Tibial nerve (tissue), 4 donors: ENCODE measurements at regions not wholly inside any gene's neighbourhood (a gene's known extent, or its start where the extent isn't known, plus 50 kb on each side); places are given as distances from the start of the nearest gene placed in this dataset.

Experiments
- DNase-seq, 2 donors: peaks; one replicate each; pipeline ENCODE4 v3.0.0-alpha.2; 2019; ENCODE audit warnings: low spot score in 2 of 2
- H3K27ac ChIP-seq, 4 donors: fragments of 200-600 bp; sonication (generic) in 3 of 4; one replicate each; pipeline ENCODE4 v1.5.1; 2017 to 2019; ENCODE audit warnings: mild to moderate bottlenecking in 1 of 4
- H3K27me3 ChIP-seq, 2 donors: fragments of 200-600 bp; sonication (generic) in 1 of 2; one replicate each; pipeline versions ENCODE4 v1.5.1 to v1.6.0; 2017 to 2019
- H3K36me3 ChIP-seq, 3 donors: fragments of 200-600 bp; sonication (generic); one replicate each; pipeline ENCODE4 v1.5.1; 2018 to 2019
- H3K4me1 ChIP-seq, 4 donors: fragments of 200-600 bp; sonication (generic) in 3 of 4; one replicate each; pipeline ENCODE4 v1.5.1; 2017 to 2019
- H3K4me3 ChIP-seq, 4 donors: fragments of 200-600 bp; sonication (generic) in 3 of 4; one replicate each; pipeline ENCODE4 v1.5.1; 2017 to 2019; ENCODE audit warnings: mild to moderate bottlenecking in 1 of 4, moderate library complexity in 1 of 4
- H3K9me3 ChIP-seq, 4 donors: fragments of 200-600 bp; sonication (generic) in 3 of 4; one replicate each; pipeline ENCODE4 v1.5.1; 2017 to 2019
- EP300 ChIP-seq, 2 donors: sonication (generic); formaldehyde crosslinking; IDR thresholded peaks; one replicate each; pipeline ENCODE4 v1.6.1; 2017; ENCODE audit warnings: antibody characterized with exemption in 2 of 2, mild to moderate bottlenecking in 1 of 2
- POLR2A ChIP-seq, 2 donors: fragments of 450-650 bp; IDR thresholded peaks; one replicate each; pipeline ENCODE4 v1.6.1; 2017; ENCODE audit warnings: antibody characterized with exemption in 2 of 2, mild to moderate bottlenecking in 2 of 2, moderate library complexity in 2 of 2
- WGBS, 2 donors: methylation state at CpG; one replicate each; pipeline ENCODE4 v1.1.5; 2018; 5-methylcytosine and 5-hydroxymethylcytosine counted together
- TF ChIP-seq, protein P1 (sequence below), 5 experiments: fragments of 200-600 bp in 3 of 5; fragments of 450-650 bp in 2 of 5; sonication (generic) in 3 of 5; IDR thresholded peaks; one replicate each; pipeline ENCODE4 v1.5.1; 2016 to 2019; ENCODE audit warnings: antibody characterized with exemption in 5 of 5, mild to moderate bottlenecking in 3 of 5, moderate library complexity in 2 of 5

DNA sequence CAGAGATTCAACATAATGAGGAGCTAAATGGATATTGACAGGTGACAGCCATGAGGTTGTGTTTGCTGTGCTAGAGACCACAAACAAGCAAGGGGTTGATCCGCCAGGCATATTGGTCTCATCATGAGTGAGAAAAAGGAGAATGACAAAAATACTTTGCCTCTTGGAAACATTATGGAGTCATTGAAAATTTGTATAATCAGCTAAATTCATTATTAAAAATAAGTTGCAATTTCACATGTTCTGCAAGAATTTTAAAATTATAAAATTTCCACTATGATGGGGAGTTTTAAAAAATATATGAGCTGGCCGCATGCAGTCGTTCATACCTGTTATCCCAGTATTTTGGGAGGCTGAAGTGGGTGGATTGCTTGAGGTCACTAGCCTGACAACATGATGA, 912.3 kb upstream of the SLC35B3 start:
- H3K27me3 ChIP-seq: no peaks in the 10 kb centered on the region
- 92 to 96% methylated on average over 3 of the region's 3 CpGs for WGBS, 2 donors
- DNase-seq: no peak
- no peak overlapping the region for H3K27ac ChIP-seq
- no peak overlapping the region for H3K4me3 ChIP-seq
- TF ChIP-seq, protein P1, sequence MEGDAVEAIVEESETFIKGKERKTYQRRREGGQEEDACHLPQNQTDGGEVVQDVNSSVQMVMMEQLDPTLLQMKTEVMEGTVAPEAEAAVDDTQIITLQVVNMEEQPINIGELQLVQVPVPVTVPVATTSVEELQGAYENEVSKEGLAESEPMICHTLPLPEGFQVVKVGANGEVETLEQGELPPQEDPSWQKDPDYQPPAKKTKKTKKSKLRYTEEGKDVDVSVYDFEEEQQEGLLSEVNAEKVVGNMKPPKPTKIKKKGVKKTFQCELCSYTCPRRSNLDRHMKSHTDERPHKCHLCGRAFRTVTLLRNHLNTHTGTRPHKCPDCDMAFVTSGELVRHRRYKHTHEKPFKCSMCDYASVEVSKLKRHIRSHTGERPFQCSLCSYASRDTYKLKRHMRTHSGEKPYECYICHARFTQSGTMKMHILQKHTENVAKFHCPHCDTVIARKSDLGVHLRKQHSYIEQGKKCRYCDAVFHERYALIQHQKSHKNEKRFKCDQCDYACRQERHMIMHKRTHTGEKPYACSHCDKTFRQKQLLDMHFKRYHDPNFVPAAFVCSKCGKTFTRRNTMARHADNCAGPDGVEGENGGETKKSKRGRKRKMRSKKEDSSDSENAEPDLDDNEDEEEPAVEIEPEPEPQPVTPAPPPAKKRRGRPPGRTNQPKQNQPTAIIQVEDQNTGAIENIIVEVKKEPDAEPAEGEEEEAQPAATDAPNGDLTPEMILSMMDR (IDR thresholded peaks at IDR 0.05): no peak
- TF ChIP-seq EP300 (IDR thresholded peaks at IDR 0.05): no peak
- TF ChIP-seq POLR2A (IDR thresholded peaks at IDR 0.05): no peak
- H3K4me1 ChIP-seq: no peaks in the 10 kb centered on the region
- H3K9me3 ChIP-seq: no peaks in the 10 kb centered on the region
- H3K36me3 ChIP-seq: no peaks in the 10 kb centered on the region

GRCh38 chr6:9346923-9347322, 911.6 kb upstream of the SLC35B3 start:
- Histone ChIP-seq H3K9me3 (no peaks in the 10 kb centered on the region), H3K36me3 (no peaks in the 10 kb centered on the region), H3K27me3 (no peaks in the 10 kb centered on the region), H3K4me1 (no peaks in the 10 kb centered on the region), H3K4me3 (no peak overlapping the region), H3K27ac (no peak overlapping the region)
- DNase-seq: no peak
- WGBS, 2 donors: 70 to 91% methylated on average over 2 of the region's 2 CpGs
- TF ChIP-seq EP300 (IDR thresholded peaks at IDR 0.05): no peak
- TF ChIP-seq, protein P1 (IDR thresholded peaks at IDR 0.05): no peak
- no peak for TF ChIP-seq POLR2A (IDR thresholded peaks at IDR 0.05)

DNA sequence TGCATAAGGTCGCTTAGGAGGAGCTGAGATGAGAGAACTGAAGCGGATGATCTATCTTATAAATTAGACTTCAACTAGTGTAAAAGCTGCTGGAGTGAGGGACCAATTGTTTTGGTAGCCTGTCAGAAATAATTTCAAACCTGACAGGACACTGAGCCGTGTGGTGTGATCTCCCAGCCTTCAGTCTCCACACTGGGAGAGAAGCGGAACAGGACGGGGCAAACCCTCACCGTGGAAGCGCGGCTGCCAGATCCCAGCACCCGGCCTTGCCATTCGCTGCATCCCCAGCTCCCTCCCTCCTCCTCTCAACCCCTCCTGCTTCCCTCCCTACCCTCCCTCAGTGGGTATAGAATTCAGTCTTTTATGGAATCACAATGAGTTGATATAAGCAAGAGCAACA, 900.1 kb upstream of the SLC35B3 start:
- H3K36me3 ChIP-seq: no peaks in the 10 kb centered on the region
- TF ChIP-seq EP300 (IDR thresholded peaks at IDR 0.05): no peak
- TF ChIP-seq, protein P1 (IDR thresholded peaks at IDR 0.05): no peak
- no peak for TF ChIP-seq POLR2A (IDR thresholded peaks at IDR 0.05)
- 82 to 83% methylated on average over 10 of the region's 10 CpGs for WGBS, 2 donors
- peaks cover 0 to 5% (median 0%) of the 10 kb centered on the region in 4 donors for H3K9me3 ChIP-seq
- no peak overlapping the region for H3K27ac ChIP-seq
- H3K27me3 ChIP-seq: no peaks in the 10 kb centered on the region
- DNase-seq: no peak
- H3K4me3 ChIP-seq: no peak overlapping the region
- H3K4me1 ChIP-seq: no peaks in the 10 kb centered on the region

DNA sequence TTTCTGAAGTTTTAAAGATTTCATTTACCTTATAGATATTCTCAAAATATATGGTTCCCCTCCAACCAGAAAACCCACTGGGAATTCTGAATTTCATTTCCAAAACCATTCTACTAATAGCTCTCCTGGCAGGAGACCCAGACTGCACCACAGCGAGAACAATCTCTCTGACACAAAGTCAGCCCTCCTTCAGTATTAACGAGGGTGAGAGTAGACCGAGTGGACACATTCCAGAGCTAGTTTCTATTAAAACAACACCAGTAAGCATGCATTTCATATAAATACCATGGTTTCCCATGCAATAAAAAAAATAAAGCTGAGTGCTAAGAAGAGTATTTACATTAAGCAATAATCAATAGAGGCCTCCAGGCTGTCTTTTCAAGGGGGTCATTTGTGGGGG, 899.6 kb upstream of the SLC35B3 start:
- Histone ChIP-seq H3K4me1 (no peaks in the 10 kb centered on the region), H3K27me3 (no peaks in the 10 kb centered on the region), H3K27ac (no peak overlapping the region), H3K9me3 (peaks cover 0 to 5% (median 0%) of the 10 kb centered on the region in 4 donors), H3K36me3 (no peaks in the 10 kb centered on the region), H3K4me3 (no peak overlapping the region)
- no peak for TF ChIP-seq POLR2A (IDR thresholded peaks at IDR 0.05)
- TF ChIP-seq, protein P1 (IDR thresholded peaks at IDR 0.05): no peak
- TF ChIP-seq EP300 (IDR thresholded peaks at IDR 0.05): no peak
- 29 to 32% methylated on average over 3 of the region's 3 CpGs for WGBS, 2 donors
- DNase-seq: no peak

DNA sequence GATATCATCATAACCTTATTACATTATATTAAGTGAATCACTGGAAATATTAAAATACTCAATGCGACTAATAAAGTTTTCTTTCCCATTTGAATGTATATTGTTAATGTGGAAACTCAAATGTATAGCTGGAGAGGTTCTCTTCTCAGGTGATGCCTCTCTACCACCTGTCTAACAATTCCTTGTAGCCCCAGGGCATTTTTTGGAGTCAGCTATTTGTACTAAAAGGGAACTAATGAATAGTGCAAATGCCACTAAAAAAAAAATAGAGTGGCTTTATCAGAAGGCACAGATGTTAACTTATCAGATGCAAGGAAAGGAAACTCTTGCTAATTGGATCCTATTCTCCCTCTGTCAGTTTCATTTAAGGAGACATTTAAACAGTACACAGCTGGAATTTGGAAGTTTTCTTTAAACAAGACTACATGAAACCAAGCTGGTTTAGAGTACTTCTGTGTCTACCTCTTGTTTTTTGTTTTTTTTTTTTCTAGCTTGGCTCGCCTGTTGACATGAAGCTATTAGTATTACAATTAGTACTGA, 897.0 kb upstream of the SLC35B3 start:
- Histone ChIP-seq H3K36me3 (no peaks in the 10 kb centered on the region), H3K4me3 (no peak overlapping the region), H3K27ac (no peak overlapping the region), H3K9me3 (peaks cover 0 to 12% (median 3%) of the 10 kb centered on the region in 4 donors), H3K4me1 (no peaks in the 10 kb centered on the region), H3K27me3 (no peaks in the 10 kb centered on the region)
- TF ChIP-seq POLR2A (IDR thresholded peaks at IDR 0.05) (no peak), EP300 (IDR thresholded peaks at IDR 0.05) (no peak)
- TF ChIP-seq, protein P1 (IDR thresholded peaks at IDR 0.05): no peak
- 86 to 92% methylated on average over 2 of the region's 2 CpGs for WGBS, 2 donors
- DNase-seq: no peak
